H9 (cell line): ENCODE measurements at regions not wholly inside any gene's neighbourhood (a gene's known extent, or its start where the extent isn't known, plus 50 kb on each side); places are given as distances from the start of the nearest gene placed in this dataset.

Source experiments
- DNase-seq: peaks from one replicate; pipeline ENCODE4 v3.0.0-alpha.2; 2017
- H2AFZ ChIP-seq: one replicate; pipeline ENCODE4 v1.6.1; 2013; ENCODE audit warnings: mild to moderate bottlenecking, low read length, control low read depth, moderate library complexity
- H2AK5ac ChIP-seq: 2 replicates; pipeline ENCODE4 v1.6.1; 2013; ENCODE audit warnings: low read length, control low read depth, mixed read lengths; ENCODE audit not compliant: insufficient read length
- H2BK120ac ChIP-seq: one replicate; pipeline ENCODE4 v1.6.1; 2013; ENCODE audit warnings: low read depth, mild to moderate bottlenecking, low read length, control low read depth, inconsistent platforms; ENCODE audit not compliant: poor library complexity, severe bottlenecking
- H2BK12ac ChIP-seq: 2 replicates; pipeline ENCODE4 v1.6.1; 2013; ENCODE audit warnings: low read length, control low read depth, mixed read lengths, low read depth; ENCODE audit not compliant: insufficient read length
- H2BK15ac ChIP-seq: 2 replicates; pipeline ENCODE4 v1.6.1; 2013; ENCODE audit warnings: low read depth, low read length, control low read depth
- H2BK20ac ChIP-seq: one replicate; pipeline ENCODE4 v1.6.1; 2013; ENCODE audit warnings: low read depth, mild to moderate bottlenecking, low read length, control low read depth, inconsistent platforms; ENCODE audit not compliant: poor library complexity, severe bottlenecking
- H2BK5ac ChIP-seq: 2 replicates; pipeline ENCODE4 v1.6.1; 2013; ENCODE audit warnings: low read length, control low read depth, mixed read lengths; ENCODE audit not compliant: insufficient read length
- H3K14ac ChIP-seq: 2 replicates; pipeline ENCODE4 v1.6.1; 2013; ENCODE audit warnings: low read length, control low read depth; ENCODE audit not compliant: insufficient read depth
- H3K18ac ChIP-seq: 2 replicates; pipeline ENCODE4 v1.6.1; 2013; ENCODE audit warnings: low read depth, mild to moderate bottlenecking, mixed read lengths, low read length, control low read depth; ENCODE audit not compliant: insufficient read length
- H3K23ac ChIP-seq: 2 replicates; pipeline ENCODE4 v1.6.1; 2013; ENCODE audit warnings: low read length, control low read depth, mixed read lengths, low read depth; ENCODE audit not compliant: insufficient read length
- H3K23me2 ChIP-seq: 2 replicates; pipeline ENCODE4 v1.6.1; 2013; ENCODE audit warnings: low read depth, mild to moderate bottlenecking, mixed read lengths, low read length, control low read depth; ENCODE audit not compliant: insufficient read length, poor library complexity, severe bottlenecking
- H3K27ac ChIP-seq: 2 replicates; pipeline ENCODE4 v1.5.1; 2013; ENCODE audit warnings: low read length, control low read depth, mixed read lengths, low read depth; ENCODE audit not compliant: insufficient read length
- H3K27me3 ChIP-seq: 2 replicates; pipeline ENCODE4 v1.6.1; 2013; ENCODE audit warnings: low read length, control low read depth, inconsistent platforms; ENCODE audit not compliant: insufficient read depth
- H3K4ac ChIP-seq: 2 replicates; pipeline ENCODE4 v1.6.1; 2013; ENCODE audit warnings: low read depth, mild to moderate bottlenecking, control low read depth, inconsistent platforms, low read length, moderate library complexity
- H3K4me1 ChIP-seq: 2 replicates; pipeline ENCODE4 v1.6.1; 2013; ENCODE audit warnings: low read length, control low read depth, inconsistent platforms; ENCODE audit not compliant: insufficient read depth
- H3K4me2 ChIP-seq: 2 replicates; pipeline ENCODE4 v1.6.1; 2013; ENCODE audit warnings: low read length, control low read depth, mixed read lengths; ENCODE audit not compliant: insufficient read length, insufficient read depth
- H3K56ac ChIP-seq: 2 replicates; pipeline ENCODE4 v1.6.1; 2013; ENCODE audit warnings: low read depth, mild to moderate bottlenecking, mixed read lengths, low read length, control low read depth; ENCODE audit not compliant: insufficient read length
- H3K79me1 ChIP-seq: 2 replicates; pipeline ENCODE4 v1.6.1; 2013; ENCODE audit warnings: low read depth, mild to moderate bottlenecking, moderate library complexity, low read length, control low read depth, inconsistent platforms; ENCODE audit not compliant: insufficient read depth, poor library complexity, severe bottlenecking
- H3K79me2 ChIP-seq: 2 replicates; pipeline ENCODE4 v1.6.1; 2013; ENCODE audit warnings: low read length, control low read depth, inconsistent platforms; ENCODE audit not compliant: insufficient read depth
- H3K9ac ChIP-seq: 2 replicates; pipeline ENCODE4 v1.6.1; 2013; ENCODE audit warnings: low read length, control low read depth, mixed read lengths; ENCODE audit not compliant: insufficient read length; ENCODE audit errors: extremely low read depth
- H3K9me3 ChIP-seq: one replicate; pipeline ENCODE4 v1.6.1; 2013; ENCODE audit warnings: low read depth, low read length, inconsistent platforms; ENCODE audit not compliant: control insufficient read depth
- H3T11ph ChIP-seq: one replicate; pipeline ENCODE4 v1.6.1; 2013; ENCODE audit warnings: mild to moderate bottlenecking, low read length, control low read depth, inconsistent platforms
- H4K20me1 ChIP-seq: one replicate; pipeline ENCODE4 v1.6.1; 2013; ENCODE audit not compliant: control insufficient read depth, insufficient read length, insufficient read depth
- H4K5ac ChIP-seq: 2 replicates; pipeline ENCODE4 v1.6.1; 2013; ENCODE audit warnings: low read depth, mild to moderate bottlenecking, mixed read lengths, low read length, control low read depth; ENCODE audit not compliant: insufficient read length
- H4K8ac ChIP-seq: replicated peaks from 2 replicates; pipeline ENCODE4 v1.6.1; 2013; ENCODE audit warnings: low read length, control low read depth, mixed read lengths, low read depth; ENCODE audit not compliant: insufficient read length
- H4K91ac ChIP-seq: 2 replicates; pipeline ENCODE4 v1.6.1; 2013; ENCODE audit warnings: low read depth, mild to moderate bottlenecking, moderate library complexity, mixed read lengths, low read length, control low read depth; ENCODE audit not compliant: insufficient read length
- H3K27ac Mint-ChIP-seq, 3 experiments: 2 replicates in 2 of 3; 3 replicates in 1 of 3; pipeline ENCODE4 v1.8.0; 2020 to 2021; ENCODE audit warnings: mixed read lengths in 3 of 3, mild to moderate bottlenecking in 1 of 3, moderate library complexity in 1 of 3
- H3K27me3 Mint-ChIP-seq: 2 replicates; pipeline ENCODE4 v1.8.0; 2021; ENCODE audit warnings: low read depth, mild to moderate bottlenecking, moderate library complexity, mixed read lengths
- H3K36me3 Mint-ChIP-seq, 3 experiments: 2 replicates in 2 of 3; 3 replicates in 1 of 3; pipeline ENCODE4 v1.8.0; 2020 to 2021; ENCODE audit warnings: low read depth in 3 of 3, mixed read lengths in 3 of 3; ENCODE audit not compliant: insufficient read depth in 1 of 3
- H3K4me1 Mint-ChIP-seq, 2 experiments: 2 replicates each; pipeline ENCODE4 v1.8.0; 2020; ENCODE audit warnings: mixed read lengths in 2 of 2
- H3K4me3 Mint-ChIP-seq, 2 experiments: 2 replicates in 1 of 2; 3 replicates in 1 of 2; pipeline ENCODE4 v1.8.0; 2020 to 2021; ENCODE audit warnings: mild to moderate bottlenecking in 2 of 2, mixed read lengths in 2 of 2, moderate library complexity in 1 of 2
- H3K9me3 Mint-ChIP-seq, 2 experiments: 2 replicates in 1 of 2; 3 replicates in 1 of 2; pipeline ENCODE4 v1.8.0; 2020; ENCODE audit warnings: mild to moderate bottlenecking in 2 of 2, mixed read lengths in 2 of 2, moderate library complexity in 1 of 2
- WGBS: extraction: QIAGEN DNeasy Blood & Tissue Kit; methylation state at CpG from one replicate; pipeline ENCODE4 v1.1.7; 2013; ENCODE audit warnings: missing lambda C conversion rate, low lambda C conversion rate, mixed read lengths; ENCODE audit not compliant: insufficient read length; ENCODE audit errors: extremely low coverage; 5-methylcytosine and 5-hydroxymethylcytosine counted together
- TF ChIP-seq, protein P1 (sequence below): fragments of 200-600 bp; sonication (generic); conservative IDR thresholded peaks from 3 replicates; pipeline ENCODE4 v1.8.0; 2021; ENCODE audit warnings: antibody characterized with exemption, mild to moderate bottlenecking

DNA sequence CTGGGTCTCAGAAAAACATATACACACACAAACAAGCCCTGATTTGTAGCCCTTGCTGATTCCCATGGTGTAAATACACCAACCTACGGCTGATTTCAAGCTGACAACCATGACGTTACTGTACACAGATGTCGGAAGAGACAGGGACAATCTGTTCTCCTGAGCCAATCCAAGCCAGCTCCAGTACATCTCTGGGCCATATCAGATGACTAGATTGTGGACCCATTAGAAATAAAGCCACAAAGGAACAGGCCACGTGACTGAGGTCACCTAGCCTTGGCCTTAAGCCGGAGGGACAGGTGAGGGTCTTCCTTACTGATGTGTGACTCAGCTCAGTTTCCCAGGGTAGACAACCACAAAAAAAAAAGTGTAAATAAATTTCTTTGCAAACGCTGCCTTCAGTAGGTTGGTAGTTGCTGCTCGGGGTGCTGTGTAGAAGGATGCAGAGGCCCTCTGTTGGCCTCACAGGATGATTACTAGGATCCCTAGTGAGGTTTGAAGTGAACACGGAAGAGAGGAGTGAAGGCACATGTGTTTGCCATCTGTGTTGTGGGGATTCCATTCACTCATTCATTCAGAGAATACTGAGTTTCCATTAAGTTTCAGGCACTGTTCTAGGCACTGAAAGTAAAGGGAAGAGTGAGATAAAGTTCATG is 99.0 kb upstream of the LARGE1 start:
- Histone ChIP-seq H2BK20ac (no peak overlapping the region), H4K91ac (no peak overlapping the region), H3K23me2 (no peaks in the 10 kb centered on the region), H3K4me2 (no peak overlapping the region), H3K23ac (no peak overlapping the region), H4K5ac (no peak overlapping the region), H3K9ac (no peak overlapping the region), H3T11ph (no peak overlapping the region), H2BK5ac (no peak overlapping the region), H3K4ac (no peak overlapping the region), H2AK5ac (no peak overlapping the region), H3K79me1 (no peaks in the 10 kb centered on the region), H2BK120ac (no peak overlapping the region), H2BK12ac (no peak overlapping the region), H3K27ac (no peak overlapping the region), H2BK15ac (no peak overlapping the region), H3K79me2 (no peaks in the 10 kb centered on the region), H3K14ac (no peak overlapping the region), H3K4me1 (no peaks in the 10 kb centered on the region), H2AFZ (no peak overlapping the region), H3K27me3 (no peaks in the 10 kb centered on the region), H3K18ac (no peak overlapping the region), H4K20me1 (no peaks in the 10 kb centered on the region), H4K8ac (no peak overlapping the region), H3K56ac (no peak overlapping the region), H3K9me3 (no peaks in the 10 kb centered on the region)
- Mint-ChIP-seq H3K36me3 (peaks cover 8 to 16% (median 11%) of the 10 kb centered on the region in 3 experiments), H3K27ac (no peak overlapping the region), H3K4me3 (no peak overlapping the region), H3K9me3 (peaks cover 16 to 23% of the 10 kb centered on the region in 2 experiments), H3K4me1 (peaks cover 0 to 5% of the 10 kb centered on the region in 2 experiments; a peak in 1 of 4 replicates), H3K27me3 (peaks cover 17% of the 10 kb centered on the region)
- TF ChIP-seq, protein P1, sequence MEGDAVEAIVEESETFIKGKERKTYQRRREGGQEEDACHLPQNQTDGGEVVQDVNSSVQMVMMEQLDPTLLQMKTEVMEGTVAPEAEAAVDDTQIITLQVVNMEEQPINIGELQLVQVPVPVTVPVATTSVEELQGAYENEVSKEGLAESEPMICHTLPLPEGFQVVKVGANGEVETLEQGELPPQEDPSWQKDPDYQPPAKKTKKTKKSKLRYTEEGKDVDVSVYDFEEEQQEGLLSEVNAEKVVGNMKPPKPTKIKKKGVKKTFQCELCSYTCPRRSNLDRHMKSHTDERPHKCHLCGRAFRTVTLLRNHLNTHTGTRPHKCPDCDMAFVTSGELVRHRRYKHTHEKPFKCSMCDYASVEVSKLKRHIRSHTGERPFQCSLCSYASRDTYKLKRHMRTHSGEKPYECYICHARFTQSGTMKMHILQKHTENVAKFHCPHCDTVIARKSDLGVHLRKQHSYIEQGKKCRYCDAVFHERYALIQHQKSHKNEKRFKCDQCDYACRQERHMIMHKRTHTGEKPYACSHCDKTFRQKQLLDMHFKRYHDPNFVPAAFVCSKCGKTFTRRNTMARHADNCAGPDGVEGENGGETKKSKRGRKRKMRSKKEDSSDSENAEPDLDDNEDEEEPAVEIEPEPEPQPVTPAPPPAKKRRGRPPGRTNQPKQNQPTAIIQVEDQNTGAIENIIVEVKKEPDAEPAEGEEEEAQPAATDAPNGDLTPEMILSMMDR: no peak; the same call in 2 of the 3 replicates
- no CpG with 5 or more reads among the region's 8 CpGs for WGBS
- DNase-seq: no peak
